ENCODE measurements at regions not wholly inside any gene's neighbourhood (a gene's known extent, or its start where the extent isn't known, plus 50 kb on each side); places are given as distances from the start of the nearest gene placed in this dataset.

- TF ChIP-seq RAD21 (conservative IDR thresholded peaks at IDR 0.05 in 1 of 2, IDR thresholded peaks at IDR 0.05 in 1 of 2) (no peak), SMC3 (IDR thresholded peaks at IDR 0.05) (no peak), MYC (IDR thresholded peaks at IDR 0.05; ENCODE audit: borderline replicate concordance, low read length) (no peak), PBX3 (IDR thresholded peaks at IDR 0.05) (no peak), EP300 (IDR thresholded peaks at IDR 0.05) (no peak), POLR2A (IDR thresholded peaks at IDR 0.05; ENCODE audit: low read length) (no peak), CEBPB (IDR thresholded peaks at IDR 0.05) (no peak), NR3C1 (IDR thresholded peaks at IDR 0.05) (no peak), KDM5A (IDR thresholded peaks at IDR 0.05) (no peak), ELK1 (IDR thresholded peaks at IDR 0.05; ENCODE audit: low read depth, low read length) (no peak), HMGXB4 (CRISPR knock-in tag; IDR thresholded peaks at IDR 0.05; ENCODE audit: borderline replicate concordance) (no peak)
- TF ChIP-seq, protein P1, sequence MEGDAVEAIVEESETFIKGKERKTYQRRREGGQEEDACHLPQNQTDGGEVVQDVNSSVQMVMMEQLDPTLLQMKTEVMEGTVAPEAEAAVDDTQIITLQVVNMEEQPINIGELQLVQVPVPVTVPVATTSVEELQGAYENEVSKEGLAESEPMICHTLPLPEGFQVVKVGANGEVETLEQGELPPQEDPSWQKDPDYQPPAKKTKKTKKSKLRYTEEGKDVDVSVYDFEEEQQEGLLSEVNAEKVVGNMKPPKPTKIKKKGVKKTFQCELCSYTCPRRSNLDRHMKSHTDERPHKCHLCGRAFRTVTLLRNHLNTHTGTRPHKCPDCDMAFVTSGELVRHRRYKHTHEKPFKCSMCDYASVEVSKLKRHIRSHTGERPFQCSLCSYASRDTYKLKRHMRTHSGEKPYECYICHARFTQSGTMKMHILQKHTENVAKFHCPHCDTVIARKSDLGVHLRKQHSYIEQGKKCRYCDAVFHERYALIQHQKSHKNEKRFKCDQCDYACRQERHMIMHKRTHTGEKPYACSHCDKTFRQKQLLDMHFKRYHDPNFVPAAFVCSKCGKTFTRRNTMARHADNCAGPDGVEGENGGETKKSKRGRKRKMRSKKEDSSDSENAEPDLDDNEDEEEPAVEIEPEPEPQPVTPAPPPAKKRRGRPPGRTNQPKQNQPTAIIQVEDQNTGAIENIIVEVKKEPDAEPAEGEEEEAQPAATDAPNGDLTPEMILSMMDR (IDR thresholded peaks at IDR 0.05) = no peak
Measured at GRCh38 chr2:58714238-58714637, 473.1 kb upstream of the FANCL start.

All from A549 (cell line).